Occipital lobe (tissue), 1 donor: ENCODE measurements at regions not wholly inside any gene's neighbourhood (a gene's known extent, or its start where the extent isn't known, plus 50 kb on each side); places are given as distances from the start of the nearest gene placed in this dataset.
"Not testable (repeated sequence)": the region's sequence is repeated elsewhere in the genome, so short reads cannot be mapped to it uniquely, and the experiment has no call there.

ENCODE experiments used
- DNase-seq: peaks from one replicate; lab custom pipeline; 2025; lab: John Stamatoyannopoulos, UW

- DNase-seq: not testable (repeated sequence)
These were observed 171.7 kb upstream of the PPP1R26 start for GRCh38 chr9:135307919-135308318.

DNA sequence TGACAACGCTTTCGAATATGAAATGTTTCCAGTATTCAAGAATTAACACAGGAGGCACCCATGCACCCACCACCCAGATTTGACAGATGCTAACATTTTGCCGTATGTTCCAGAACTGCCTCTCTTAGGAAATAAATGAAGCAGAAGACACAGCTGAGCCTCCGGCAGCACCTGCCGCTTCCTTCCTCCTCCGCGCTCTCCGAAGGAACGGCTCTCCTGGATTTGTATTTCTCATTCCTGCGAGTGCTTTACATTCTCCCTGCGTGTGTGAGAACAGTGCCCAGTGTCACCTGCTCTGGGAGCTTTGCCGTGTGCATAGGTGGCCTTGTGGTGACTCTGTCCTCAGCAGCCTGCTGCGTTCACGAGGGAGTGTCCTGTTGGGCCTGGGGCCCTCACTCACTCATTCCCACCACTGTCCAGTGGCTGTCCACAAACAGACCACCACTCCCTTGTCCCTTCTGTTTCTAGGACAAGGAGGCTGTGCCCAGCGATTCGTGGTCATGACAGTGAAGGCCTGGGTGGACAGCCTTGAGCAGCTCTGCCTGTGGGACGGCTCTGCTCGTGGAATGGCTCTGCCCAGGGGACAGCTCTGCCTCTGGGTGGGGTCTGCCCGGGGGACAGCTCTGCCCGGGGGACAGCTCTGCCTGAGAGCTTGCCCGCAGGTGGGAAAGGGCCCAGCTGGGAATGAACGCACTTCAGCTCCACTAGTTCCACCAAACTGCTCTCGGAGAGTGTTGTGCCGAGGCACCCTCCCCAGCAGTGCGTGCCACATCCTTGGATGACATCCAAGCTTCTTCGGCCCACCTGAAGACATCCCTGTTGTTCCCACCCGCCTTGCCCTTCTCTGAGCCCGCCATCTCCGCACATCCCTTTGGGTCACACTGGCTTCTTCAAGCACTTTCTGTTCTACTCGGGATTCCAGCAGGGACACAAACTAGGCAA lies 170.5 kb upstream of the PPP1R26 start:
- DNase-seq: no peak

DNA sequence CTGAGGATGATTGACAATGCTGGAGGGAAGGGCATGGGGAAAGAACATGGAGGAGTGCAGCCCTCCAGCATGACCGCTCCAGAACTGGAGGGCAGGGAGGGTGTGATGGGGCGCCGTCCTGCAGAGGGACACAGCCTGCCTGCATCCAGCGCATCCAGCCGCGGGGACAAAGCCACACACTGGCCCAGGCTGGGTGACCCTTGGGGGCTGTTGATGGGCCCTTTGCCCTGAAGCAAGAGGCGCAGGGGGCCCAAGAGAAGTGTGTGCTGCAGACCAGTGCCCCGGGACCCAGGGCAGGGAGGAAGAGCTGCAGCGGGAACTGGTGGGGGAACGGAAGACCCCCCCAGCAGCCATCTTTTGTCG lies 169.8 kb upstream of the PPP1R26 start:
- no peak for DNase-seq

DNA sequence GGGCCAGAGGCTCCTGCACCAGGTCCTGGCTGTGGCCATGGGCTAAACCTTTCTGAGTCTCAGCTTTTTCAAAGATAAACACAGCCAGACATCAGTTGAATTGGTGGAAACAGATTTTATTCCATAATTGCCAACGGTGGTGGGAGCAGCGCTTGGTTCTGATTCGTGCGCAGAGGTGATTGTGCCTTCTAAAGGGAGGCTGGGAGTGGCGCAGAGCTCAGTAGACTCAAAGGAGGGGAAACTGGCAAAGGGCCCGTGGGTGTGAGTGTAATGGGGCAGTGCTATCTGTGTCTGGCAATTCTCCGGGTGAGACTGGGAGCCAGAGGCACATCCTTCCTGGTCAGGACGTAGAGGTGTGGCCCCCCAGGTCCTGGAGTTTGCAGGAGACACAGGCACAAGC lies 169.4 kb upstream of the PPP1R26 start:
- no peak for DNase-seq

DNA sequence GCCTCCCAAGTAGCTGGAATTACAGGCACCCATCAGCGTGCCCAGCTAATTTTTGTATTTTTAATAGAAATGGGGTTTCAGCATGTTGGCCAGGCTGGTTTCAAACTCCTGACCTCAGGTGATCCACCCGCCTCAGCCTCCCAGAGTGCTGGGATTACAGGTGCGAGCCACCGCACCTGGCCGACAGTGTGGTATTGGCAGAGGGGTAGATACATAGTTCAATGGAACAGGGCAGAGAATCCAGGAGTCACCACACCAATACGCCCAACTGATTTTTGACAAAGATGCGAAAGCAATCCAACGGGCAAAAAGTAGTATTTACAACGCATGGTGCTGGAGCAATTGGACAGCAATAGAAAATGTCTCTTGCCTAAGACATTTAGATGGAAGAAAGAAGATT lies 164.0 kb upstream of the PPP1R26 start:
- DNase-seq: no peak

GRCh38 chr9:135320331-135320730 lies 159.3 kb upstream of the PPP1R26 start:
- DNase-seq: no peak

DNA sequence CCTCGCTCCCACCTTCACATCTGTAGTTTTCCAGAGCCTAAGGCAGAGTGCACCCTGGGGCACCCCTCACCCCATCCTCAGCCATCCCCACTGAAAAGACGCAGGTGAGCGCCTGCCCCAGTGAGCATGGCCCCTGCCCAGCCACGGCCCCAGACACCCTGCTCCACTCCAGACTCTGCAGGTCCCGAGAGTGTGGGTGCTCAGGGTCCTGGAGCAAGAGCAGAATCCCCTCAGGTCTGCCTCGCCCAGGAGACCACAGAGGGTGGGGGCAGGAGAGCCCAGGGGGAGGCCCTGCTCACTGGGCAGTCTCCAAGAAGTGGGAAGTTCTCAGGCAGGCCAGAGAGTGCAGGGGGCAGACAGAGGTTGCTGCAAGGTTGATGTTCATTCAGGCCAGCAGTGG lies 158.6 kb upstream of the PPP1R26 start:
- no peak for DNase-seq

DNA sequence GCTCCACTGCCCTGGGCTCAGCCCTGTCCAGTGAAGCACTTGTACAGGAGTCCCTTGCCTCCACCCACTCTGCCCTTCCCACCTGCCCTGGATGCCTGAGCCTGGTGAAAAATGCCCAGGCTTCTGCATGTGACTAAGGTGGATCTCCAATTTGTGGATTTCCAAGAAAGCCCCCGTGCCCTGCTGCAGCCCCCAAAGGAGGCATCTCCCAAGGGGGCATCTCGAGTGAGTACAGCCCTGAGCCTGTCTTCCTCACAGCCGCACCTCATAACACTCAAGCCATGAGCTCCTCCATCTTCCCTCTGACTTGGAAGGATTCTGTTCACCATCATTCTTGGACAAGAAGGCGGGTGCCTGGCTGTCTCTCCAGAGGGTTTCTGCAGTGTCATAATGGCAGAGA lies 158.0 kb upstream of the PPP1R26 start:
- DNase-seq: no peak

DNA sequence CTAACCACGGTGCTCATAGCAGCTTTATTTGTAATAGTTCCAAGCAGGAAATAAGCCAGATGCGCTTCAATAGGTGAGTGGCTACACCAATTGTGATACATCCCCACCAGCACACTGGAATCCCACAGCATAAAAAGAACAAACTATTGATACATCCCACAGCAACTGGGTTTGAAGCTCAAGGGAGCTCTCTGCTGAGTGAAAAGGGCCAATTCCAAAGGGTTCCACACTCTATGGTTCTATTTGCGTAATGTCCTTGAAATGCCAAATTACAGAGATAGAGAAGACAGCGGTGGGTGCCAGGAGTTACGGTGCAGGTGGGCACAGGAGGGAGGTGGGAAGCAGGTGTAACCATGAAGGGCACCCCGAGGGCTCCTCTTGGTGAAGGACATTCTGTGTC lies 155.3 kb upstream of the PPP1R26 start:
- DNase-seq: no peak

DNA sequence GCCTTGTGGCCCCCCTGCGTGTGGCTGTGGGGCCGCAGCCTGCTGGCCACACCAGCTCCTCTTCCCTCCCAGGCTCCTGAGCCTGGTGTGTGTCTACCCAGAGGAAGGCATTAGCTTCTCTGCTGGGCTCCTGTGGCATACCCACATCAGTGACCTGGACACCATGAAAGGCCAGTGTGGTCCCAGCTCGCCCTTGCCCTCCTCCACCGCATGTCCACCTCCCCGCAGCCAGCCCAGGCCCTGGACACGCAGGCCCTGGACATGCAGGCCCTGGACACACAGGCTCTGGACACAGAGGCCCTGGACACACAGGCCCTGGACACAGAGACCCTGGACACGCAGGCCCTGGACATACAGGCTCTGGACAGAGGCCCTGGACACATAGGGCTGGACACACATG lies 153.4 kb upstream of the PPP1R26 start:
- DNase-seq: no peak

- no peak for DNase-seq
These were observed 152.9 kb upstream of the PPP1R26 start for GRCh38 chr9:135326633-135327152.

DNA sequence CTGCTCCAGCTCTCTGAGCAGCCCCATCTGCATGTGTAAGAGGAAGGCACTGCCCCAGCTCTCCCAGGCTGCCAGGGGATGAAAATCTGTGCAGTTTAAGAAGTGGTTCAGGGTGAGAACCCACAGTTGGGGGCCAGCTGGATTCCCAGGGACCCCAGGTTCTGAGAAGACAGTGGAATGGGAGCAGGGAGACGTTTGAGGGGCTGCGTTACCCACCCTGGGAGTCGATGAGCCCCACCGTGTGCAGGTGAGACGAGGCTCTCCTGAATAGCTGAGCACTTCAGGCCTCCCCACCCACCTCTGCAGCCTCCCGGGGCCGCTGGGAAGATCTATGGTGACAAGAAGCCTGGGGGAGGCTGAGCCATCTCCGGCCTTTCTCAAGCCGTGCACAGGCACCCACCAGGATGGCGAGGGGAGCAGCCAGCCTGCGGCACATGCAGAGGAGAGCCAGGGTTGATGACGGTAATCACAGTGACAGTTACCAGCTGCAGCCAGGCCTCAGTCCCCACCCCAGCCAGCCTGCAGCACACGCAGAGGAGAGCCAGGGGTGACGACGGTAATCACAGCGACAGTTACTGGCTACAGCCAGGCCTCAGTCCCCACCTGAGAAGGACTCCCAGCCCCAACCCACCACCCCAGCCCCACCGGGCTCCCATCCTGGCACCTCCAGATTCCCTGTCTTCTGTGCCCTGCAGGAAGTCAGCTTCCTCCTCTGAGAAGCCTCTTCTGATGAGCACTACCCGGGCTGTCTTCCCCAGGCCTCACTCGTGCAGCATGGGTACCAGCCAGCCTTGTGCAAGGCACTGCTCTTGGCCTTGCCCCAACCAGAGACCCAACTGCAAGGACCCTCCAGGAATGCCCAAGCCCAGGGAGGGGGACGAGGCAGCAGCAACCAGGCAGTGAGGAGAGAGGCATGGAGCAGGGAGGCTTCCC lies 150.8 kb upstream of the PPP1R26 start:
- DNase-seq: no peak

- DNase-seq: no peak
These were observed 149.8 kb upstream of the PPP1R26 start for GRCh38 chr9:135329571-135330306.

DNA sequence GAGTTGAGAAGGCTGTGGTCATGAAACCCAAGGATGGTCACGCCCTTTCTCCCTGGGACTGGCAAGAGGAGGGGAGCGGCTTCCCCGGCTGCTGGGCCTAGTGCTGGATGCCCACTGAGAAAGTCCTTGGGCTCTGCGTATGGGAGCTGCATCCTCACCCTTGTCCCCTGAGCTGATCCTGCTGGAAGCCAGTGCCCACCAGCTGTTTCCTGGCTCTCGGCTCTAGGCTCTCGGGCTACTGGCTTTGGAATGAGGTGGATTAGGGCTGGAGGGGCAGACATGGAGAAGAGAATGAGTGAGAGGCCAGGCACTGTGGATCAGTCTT lies 149.3 kb upstream of the PPP1R26 start:
- no peak for DNase-seq

DNA sequence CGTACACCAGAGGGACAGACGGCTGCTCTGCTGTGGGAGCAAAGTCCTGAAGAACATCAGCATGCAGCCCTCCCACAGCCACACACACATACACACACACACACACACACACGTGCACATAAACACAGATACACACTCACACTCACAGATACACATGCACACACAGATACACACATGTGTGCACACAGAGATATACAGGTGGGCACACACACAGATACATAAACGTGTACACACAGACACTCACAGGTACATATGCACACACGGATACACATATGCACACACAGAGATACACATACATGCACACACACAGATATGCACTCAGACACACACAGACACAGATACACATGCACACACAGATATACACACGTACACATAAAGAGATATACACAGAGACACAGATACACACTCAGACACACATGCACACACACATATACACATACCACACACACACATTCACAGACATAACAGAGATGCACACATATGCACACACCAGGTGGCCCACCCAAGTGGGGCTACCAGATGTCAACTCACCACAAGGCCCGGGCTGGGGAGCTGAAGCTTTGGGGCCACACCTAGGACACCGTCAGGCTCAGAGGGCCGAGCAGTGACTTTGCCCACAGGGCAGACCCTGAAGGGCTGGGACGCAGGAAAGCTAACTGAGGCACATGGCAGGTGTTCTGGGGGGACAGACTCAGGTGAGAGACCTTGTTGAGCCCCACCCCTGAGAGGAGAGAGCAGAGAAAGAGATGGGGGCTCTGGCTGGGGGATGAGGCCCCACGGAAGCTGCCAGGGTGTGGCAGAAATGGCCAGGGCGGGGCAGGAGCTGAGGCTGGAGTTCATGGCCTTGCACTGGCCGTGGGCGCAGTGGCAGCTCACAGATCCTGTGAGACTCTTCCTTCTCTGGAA lies 148.6 kb upstream of the PPP1R26 start:
- DNase-seq: no peak

DNA sequence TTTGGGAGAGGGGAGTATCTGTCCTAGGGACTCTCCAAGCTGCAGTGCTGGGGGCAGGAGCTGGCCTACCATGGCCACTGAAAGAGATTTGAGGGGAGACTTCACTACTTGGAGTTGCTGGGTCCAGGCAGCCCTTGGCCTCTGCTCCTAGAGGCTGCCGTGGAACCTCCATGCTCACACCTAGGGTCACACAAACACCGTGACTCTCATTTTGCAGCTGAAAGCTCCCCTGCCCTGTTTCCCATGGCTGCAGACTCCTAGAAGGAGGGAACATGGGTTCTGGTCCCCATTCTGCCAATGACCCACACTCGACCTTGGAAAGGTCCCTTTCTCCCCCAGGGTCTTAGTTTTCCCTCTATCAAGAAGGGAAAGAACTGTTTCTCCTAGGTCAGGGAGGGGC lies 147.1 kb upstream of the PPP1R26 start:
- DNase-seq: no peak

GRCh38 chr9:135332979-135333748 lies 146.4 kb upstream of the PPP1R26 start:
- no peak for DNase-seq

- no peak for DNase-seq
These were observed 144.6 kb upstream of the PPP1R26 start for GRCh38 chr9:135334953-135335460.

GRCh38 chr9:135335691-135336181 lies 143.8 kb upstream of the PPP1R26 start:
- no peak for DNase-seq
